Choroid plexus epithelial cell (primary cell): ENCODE measurements at regions not wholly inside any gene's neighbourhood (a gene's known extent, or its start where the extent isn't known, plus 50 kb on each side); places are given as distances from the start of the nearest gene placed in this dataset.
"Not testable (repeated sequence)": the region's sequence is repeated elsewhere in the genome, so short reads cannot be mapped to it uniquely, and the experiment has no call there.

ENCODE experiments used
- DNase-seq: peaks from one replicate; pipeline ENCODE4 v3.0.0-alpha.2; 2010; ENCODE audit warnings: low read depth
- H3K4me3 ChIP-seq: 2 replicates; pipeline ENCODE4 v1.5.1; 2011; ENCODE audit warnings: low read depth, mild to moderate bottlenecking, control low read depth, low read length, moderate library complexity
- CTCF ChIP-seq: conservative IDR thresholded peaks from 2 replicates; pipeline ENCODE4 v1.5.1; 2011; ENCODE audit warnings: low read depth, mild to moderate bottlenecking, control low read depth, inconsistent platforms, low read length, moderate library complexity

DNA sequence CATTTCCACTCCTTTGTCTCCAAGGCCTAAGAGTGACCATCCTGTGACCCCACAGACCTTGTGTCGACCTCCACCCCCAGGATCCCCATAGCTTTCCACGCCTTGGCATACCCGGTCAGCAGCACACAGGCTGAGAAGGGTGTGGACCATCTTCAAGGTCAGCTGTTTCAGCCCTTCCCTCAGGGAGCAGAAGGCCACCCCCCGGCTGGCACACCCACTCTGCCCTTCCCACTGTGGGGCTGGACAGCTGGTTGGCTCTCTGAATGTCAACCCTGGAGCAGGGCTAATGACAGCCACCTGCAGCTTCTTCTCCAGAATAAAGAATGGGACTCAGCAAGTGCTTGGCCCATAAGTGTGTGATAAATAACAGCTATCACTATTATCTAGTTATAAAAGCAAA lies 93.1 kb downstream of the OLFM1 start:
- TF ChIP-seq CTCF = no peak
- H3K4me3 ChIP-seq = no peak overlapping the region
- no peak for DNase-seq

GRCh38 chr9:135181336-135181735 lies 93.9 kb downstream of the OLFM1 start:
- no peak for TF ChIP-seq CTCF
- no peak overlapping the region for H3K4me3 ChIP-seq
- DNase-seq = no peak

GRCh38 chr9:135181841-135182240 lies 94.4 kb downstream of the OLFM1 start:
- not testable (repeated sequence) for DNase-seq, H3K4me3 ChIP-seq

DNA sequence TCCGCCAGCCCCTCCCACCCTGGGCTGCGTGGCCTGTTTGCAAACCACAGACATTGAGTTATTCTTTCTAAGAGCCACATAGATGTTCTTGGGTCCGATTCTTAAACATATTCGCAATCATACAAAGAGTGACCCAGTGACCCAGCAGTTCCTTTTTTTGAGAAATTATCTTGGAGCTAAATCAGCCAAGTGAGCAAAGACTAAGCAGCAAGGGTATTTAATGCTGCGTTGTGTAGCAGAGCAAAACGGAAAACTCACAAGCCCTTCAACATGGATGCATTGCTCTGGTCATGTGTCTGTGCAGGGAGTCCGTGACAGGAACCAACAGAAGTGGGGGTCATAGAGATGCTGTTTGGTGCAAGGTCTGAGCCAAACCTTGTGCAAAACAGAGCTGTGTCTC lies 95.6 kb downstream of the OLFM1 start:
- H3K4me3 ChIP-seq = no peak overlapping the region
- TF ChIP-seq CTCF = no peak
- no peak for DNase-seq

DNA sequence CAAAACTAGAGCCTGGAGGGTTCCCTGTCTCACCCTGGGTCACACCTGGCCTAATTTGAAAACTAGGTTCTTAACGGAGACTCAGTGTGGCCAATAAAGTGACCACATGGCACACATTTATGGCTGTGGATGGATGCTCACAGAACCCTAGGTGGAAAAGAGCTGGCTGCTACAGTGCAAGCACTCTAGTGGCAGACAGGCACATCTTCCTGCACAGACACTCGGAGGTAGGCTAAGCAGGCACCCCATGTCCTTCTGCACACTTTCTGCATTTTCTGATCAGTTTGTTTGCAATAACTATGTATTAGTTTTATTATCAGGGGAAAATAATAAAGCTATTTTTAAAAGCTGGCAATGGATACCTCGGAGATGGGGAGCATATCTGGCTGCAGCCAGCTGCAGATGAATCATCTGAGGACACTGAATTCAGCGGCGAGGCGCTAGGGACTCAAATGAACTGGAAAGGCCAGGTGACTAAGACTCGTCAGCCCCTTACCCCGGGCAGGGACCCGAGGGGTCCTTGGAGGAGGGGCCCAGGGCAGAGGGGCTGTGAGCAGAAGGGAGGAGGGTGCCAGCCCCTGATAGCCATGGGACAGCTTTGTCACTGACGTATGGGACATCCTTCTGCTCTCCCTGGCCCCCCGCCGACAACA lies 96.2 kb downstream of the OLFM1 start:
- TF ChIP-seq CTCF = no peak
- no peak for DNase-seq
- H3K4me3 ChIP-seq = no peak overlapping the region

DNA sequence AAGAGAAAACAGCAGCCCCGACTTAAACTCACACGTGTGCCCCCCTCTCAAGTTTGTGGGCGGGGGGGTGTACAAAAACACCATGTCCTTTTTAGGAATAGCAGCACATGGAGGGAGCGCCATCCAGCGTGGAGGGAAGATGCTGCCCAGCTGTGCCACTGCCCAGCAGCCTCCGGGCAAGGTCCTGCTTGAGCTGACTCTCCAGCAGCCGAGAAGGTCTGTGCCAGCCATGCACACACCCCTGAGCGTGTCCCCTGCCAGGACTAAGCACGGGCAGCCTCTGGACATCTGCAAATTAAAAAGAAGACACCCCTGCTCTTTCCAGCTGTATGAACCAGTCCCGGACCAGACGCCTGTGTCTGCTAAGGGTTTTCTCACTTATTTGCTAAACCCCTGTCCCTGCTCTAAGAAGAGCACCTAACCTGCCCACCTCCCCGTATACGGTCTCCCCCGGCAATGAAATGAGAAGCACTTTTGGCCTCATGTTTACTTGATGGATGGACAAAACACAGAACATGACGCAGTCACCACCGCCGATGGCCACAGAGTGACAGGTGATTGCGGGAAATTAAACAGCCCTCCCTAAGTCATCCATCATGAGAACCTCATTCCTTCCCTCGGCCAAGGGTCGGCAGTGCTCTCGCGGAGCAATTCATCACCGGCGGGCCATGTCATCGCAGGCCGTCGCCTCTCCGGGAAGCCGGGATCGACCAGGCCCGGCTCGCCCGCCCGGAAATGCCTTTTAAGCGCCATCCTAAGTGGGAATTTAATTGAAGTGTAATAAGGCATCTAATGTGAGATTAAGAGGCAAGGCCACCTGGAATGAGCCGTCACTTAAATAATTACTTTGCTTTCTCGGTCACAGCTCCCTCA lies 96.9 kb downstream of the OLFM1 start:
- no peak for DNase-seq
- no peak for TF ChIP-seq CTCF
- no peak overlapping the region for H3K4me3 ChIP-seq

- H3K4me3 ChIP-seq = no peak overlapping the region
- no peak for DNase-seq
- no peak for TF ChIP-seq CTCF
Measured at GRCh38 chr9:135185060-135185459, 97.6 kb downstream of the OLFM1 start.
